ENCODE measurements at regions not wholly inside any gene's neighbourhood (a gene's known extent, or its start where the extent isn't known, plus 50 kb on each side); places are given as distances from the start of the nearest gene placed in this dataset.
"Not testable (repeated sequence)": the region's sequence is repeated elsewhere in the genome, so short reads cannot be mapped to it uniquely, and the experiment has no call there.

- DNase-seq, result no peak
Observed at GRCh38 chr6:22173311-22173710, 123.5 kb downstream of the PRL start.

- DNase-seq, result not testable (repeated sequence)
Observed at GRCh38 chr6:22180250-22180649, 116.6 kb downstream of the PRL start.

- no peak for DNase-seq
Observed at GRCh38 chr6:22184371-22184770, 112.5 kb downstream of the PRL start.

GRCh38 chr6:22189946-22190345, 106.9 kb downstream of the PRL start:
- DNase-seq, result no peak

GRCh38 chr6:22194188-22194921, 102.5 kb downstream of the PRL start:
- DNase-seq, result no peak

- no peak for DNase-seq
Observed at GRCh38 chr6:22199771-22200170, 97.1 kb downstream of the PRL start.

- no peak for DNase-seq
Observed at GRCh38 chr6:22204153-22204552, 92.7 kb downstream of the PRL start.

- no peak for DNase-seq
Observed at GRCh38 chr6:22205266-22205665, 91.6 kb downstream of the PRL start.

GRCh38 chr6:22206106-22206505, 90.7 kb downstream of the PRL start:
- no peak for DNase-seq

- no peak for DNase-seq
Observed at GRCh38 chr6:22208026-22208425, 88.8 kb downstream of the PRL start.

- no peak for DNase-seq
Observed at GRCh38 chr6:22214314-22214713, 82.5 kb downstream of the PRL start.

GRCh38 chr6:22215474-22215873, 81.4 kb downstream of the PRL start:
- not testable (repeated sequence) for DNase-seq

- DNase-seq, result no peak
Observed at GRCh38 chr6:22218410-22218809, 78.4 kb downstream of the PRL start.

GRCh38 chr6:22219925-22220324, 76.9 kb downstream of the PRL start:
- no peak for DNase-seq

- DNase-seq, result no peak
Observed at GRCh38 chr6:22221211-22221610, 75.6 kb downstream of the PRL start.

- no peak for DNase-seq
Observed at GRCh38 chr6:22221630-22222029, 75.2 kb downstream of the PRL start.

GRCh38 chr6:22222469-22222868, 74.4 kb downstream of the PRL start:
- DNase-seq, result no peak

- no peak for DNase-seq
Observed at GRCh38 chr6:22227824-22228610, 68.8 kb downstream of the PRL start.

- no peak for DNase-seq
Observed at GRCh38 chr6:22231050-22231449, 65.8 kb downstream of the PRL start.

- no peak for DNase-seq
Observed at GRCh38 chr6:22231616-22232015, 65.2 kb downstream of the PRL start.

GRCh38 chr6:22236626-22237414, 60.0 kb downstream of the PRL start:
- DNase-seq, result no peak

Data from activated gamma-delta T cell treated with Interleukin-2 at 50 U/mL for 16 hours (primary cell).